ENCODE measurements at regions not wholly inside any gene's neighbourhood (a gene's known extent, or its start where the extent isn't known, plus 50 kb on each side); places are given as distances from the start of the nearest gene placed in this dataset.

DNA sequence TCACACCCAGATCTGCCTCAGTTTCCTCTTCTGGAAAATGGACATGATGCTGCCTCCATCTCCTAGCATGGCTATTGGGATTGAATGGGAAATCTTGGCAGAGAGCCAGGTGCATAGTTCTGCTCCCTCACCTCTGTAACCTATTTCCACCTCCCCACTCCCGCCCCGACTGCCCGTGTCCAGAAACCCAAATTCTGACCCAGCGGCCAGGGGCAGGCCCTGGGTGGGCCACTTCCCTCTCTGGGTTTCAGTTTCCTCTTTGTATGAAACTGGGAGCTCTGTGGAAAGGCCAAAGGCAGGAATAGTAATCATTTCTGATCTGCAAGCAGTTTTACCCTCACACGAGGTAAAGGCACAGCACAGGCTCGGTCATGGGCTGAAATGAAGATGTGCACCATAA, 74.1 kb upstream of the DUSP5 start:
- TF ChIP-seq CTCF (IDR thresholded peaks at IDR 0.05) = no peak
- no peak for TF ChIP-seq EZH2 (IDR thresholded peaks at IDR 0.05)
